ENCODE measurements at regions not wholly inside any gene's neighbourhood (a gene's known extent, or its start where the extent isn't known, plus 50 kb on each side); places are given as distances from the start of the nearest gene placed in this dataset.

DNA sequence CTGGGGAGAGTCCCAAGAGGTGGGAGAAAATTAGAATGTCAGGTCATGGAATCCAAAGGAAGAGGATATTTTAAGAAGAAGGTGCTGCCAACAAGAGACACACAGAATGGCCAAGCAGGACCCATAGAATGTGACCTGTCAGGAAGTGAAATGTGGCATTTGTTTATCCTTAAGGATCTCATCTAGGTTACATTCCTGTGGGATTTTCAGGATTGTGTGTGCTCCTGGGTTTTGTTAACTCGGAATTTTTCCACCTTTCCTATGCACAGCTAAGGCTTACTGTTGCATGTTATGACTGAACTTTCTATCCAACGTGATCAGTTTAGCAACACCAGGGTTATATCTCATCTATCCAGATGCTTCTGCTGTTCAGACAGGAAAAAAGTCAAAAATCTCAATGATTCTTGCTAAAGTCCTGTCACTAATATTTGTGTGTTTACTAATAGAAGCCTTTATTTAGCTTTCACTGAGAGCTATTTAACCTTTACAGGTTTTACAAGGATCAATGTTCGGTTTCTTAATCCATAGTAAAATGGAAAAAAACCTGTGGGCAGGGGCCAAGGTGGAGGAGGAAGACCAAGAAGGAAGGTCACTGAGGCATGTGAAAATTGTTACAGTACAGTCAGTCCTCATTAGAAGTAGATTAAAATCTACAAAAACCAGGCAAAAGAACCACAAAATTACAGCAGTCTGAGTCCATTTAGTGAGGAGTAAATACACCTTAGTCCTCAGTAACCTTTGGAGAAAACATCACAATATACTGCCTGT, 437.8 kb upstream of the NPVF start:
- TF ChIP-seq POU2F2 (IDR thresholded peaks at IDR 0.05; ENCODE audit: low read depth, low read length): no peak
- TF ChIP-seq POLR2A (IDR thresholded peaks at IDR 0.05; ENCODE audit: low read depth, low read length): no peak
- no peak for TF ChIP-seq POLR2AphosphoS5 (IDR thresholded peaks at IDR 0.05; ENCODE audit: low read depth, low read length)
- TF ChIP-seq TAF1 (IDR thresholded peaks at IDR 0.05; ENCODE audit: low read depth, low read length): no peak
- TF ChIP-seq PAX5 (IDR thresholded peaks at IDR 0.05; ENCODE audit: insufficient read depth, low read length, severe bottlenecking): no peak
- no peak for TF ChIP-seq SPI1 (IDR thresholded peaks at IDR 0.05; ENCODE audit: low read depth, low read length)
